GM10248 (cell line): ENCODE measurements at regions not wholly inside any gene's neighbourhood (a gene's known extent, or its start where the extent isn't known, plus 50 kb on each side); places are given as distances from the start of the nearest gene placed in this dataset.
"Not testable (repeated sequence)": the region's sequence is repeated elsewhere in the genome, so short reads cannot be mapped to it uniquely, and the experiment has no call there.

Experiments used
- CTCF ChIA-PET: fragments of 300-600 bp; sonication (Branson Sonifier 250); formaldehyde crosslinking; extraction: SDS; loops from one replicate; lab custom pipeline; 2021; ENCODE audit warnings: antibody characterized with exemption; lab: Yijun Ruan, JAX
- POLR2A ChIA-PET: fragments of 350-650 bp; sonication (Branson Sonifier 250); formaldehyde crosslinking; extraction: SDS; loops from one replicate; lab custom pipeline; 2020; ENCODE audit warnings: antibody characterized with exemption; lab: Yijun Ruan, JAX
- DNase-seq: peaks from one replicate; pipeline ENCODE4 v3.0.0; 2012; ENCODE audit errors: extremely low spot score
- CTCF ChIP-seq: IDR thresholded peaks from 2 replicates; pipeline ENCODE4 v1.5.1; 2012; ENCODE audit warnings: mild to moderate bottlenecking, low read depth; ENCODE audit errors: extremely low read depth, missing control alignments, control extremely low read depth

DNA sequence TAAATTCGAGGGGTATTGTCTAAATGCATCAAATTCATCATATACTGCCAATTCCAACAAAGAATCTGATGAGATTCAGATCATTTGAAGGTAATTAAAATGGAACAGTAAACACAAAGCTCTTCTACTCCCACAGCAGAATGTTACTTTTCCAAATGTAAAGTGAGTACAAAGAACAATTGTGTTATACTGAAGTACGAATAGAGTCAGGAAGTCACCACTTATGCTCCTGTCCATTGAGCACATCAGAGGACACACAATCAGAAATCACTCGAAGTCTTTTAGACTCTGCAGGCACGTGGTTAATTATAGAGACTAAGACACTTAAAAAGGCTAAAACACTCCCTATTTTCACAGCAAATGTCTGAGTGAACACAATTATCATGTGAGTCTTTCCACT is 388.5 kb upstream of the MIS18BP1 start:
- TF ChIP-seq CTCF: no peak
- CTCF ChIA-PET: interaction anchor here (1.4 kb wide), 1 partner anchor 19 kb away, joined by 3 read pairs; no protein-coding TSS in a partner anchor
- DNase-seq: no peak
- POLR2A ChIA-PET: no interaction called here

- DNase-seq, CTCF ChIA-PET, POLR2A ChIA-PET: not testable (repeated sequence)
Observed at GRCh38 chr14:45634651-45635441, 381.8 kb upstream of the MIS18BP1 start.

GRCh38 chr14:45633220-45633984 is 380.4 kb upstream of the MIS18BP1 start:
- ChIA-PET POLR2A (no interaction called here), CTCF (interaction anchor here (1.0 kb wide), 1 partner anchor 17 kb away, joined by 3 read pairs; no protein-coding TSS in a partner anchor)
- DNase-seq: no peak
- TF ChIP-seq CTCF: no peak

- ChIA-PET CTCF (no interaction called here), POLR2A (no interaction called here)
Observed at GRCh38 chr14:45621731-45622130, 368.7 kb upstream of the MIS18BP1 start.

GRCh38 chr14:45619831-45620230 is 366.8 kb upstream of the MIS18BP1 start:
- TF ChIP-seq CTCF: no peak
- ChIA-PET POLR2A (no interaction called here), CTCF (no interaction called here)
- DNase-seq: no peak

More at GRCh38 chr14:45621731-45622130, 368.7 kb upstream of the MIS18BP1 start:
- DNase-seq: no peak
- no peak for TF ChIP-seq CTCF

DNA sequence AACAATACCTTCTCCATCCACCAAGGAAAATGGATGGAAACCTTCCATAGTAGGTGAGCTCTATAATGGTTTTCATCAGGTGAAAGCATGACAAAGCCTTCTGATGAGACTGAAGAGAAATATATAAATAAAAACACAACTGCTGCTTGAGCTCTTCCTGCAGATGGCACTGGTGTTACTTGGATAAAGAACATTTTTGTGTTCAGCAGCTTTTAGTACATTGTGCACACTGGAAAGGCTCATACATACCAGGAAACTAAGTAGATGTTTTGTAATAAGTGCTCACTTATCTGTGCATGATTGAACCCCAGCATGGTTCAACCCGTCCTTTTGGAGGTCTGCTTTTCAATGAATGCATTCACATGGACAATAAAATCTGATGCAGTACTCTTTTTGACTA is 357.3 kb upstream of the MIS18BP1 start:
- no peak for DNase-seq
- POLR2A ChIA-PET: no interaction called here
- no peak for TF ChIP-seq CTCF
- CTCF ChIA-PET: no interaction called here

- DNase-seq: no peak
- TF ChIP-seq CTCF: no peak
- CTCF ChIA-PET: interaction anchor here (1.7 kb wide), 1 partner anchor 14 kb away, joined by 3 read pairs; no protein-coding TSS in a partner anchor
- POLR2A ChIA-PET: no interaction called here
Observed at GRCh38 chr14:45587142-45587541, 334.1 kb upstream of the MIS18BP1 start.
